C1 segment of cervical spinal cord (tissue), 14 donors: ENCODE measurements at regions not wholly inside any gene's neighbourhood (a gene's known extent, or its start where the extent isn't known, plus 50 kb on each side); places are given as distances from the start of the nearest gene placed in this dataset.
A peak's percentile ranks its signal among the peaks of the same experiment; 100 is the strongest.

Experiments used
- DNase-seq, 14 donors: peaks; one replicate each; lab custom pipeline; 2025; lab: John Stamatoyannopoulos, UW

GRCh38 chr7:18356191-18356645 is 139.3 kb upstream of the HDAC9 start:
- DNase-seq = peak in 1 of 14 donors; percentile 11

GRCh38 chr7:18357691-18358090 is 137.9 kb upstream of the HDAC9 start:
- no peak for DNase-seq

- no peak for DNase-seq
These were observed 133.8 kb upstream of the HDAC9 start for GRCh38 chr7:18361756-18362155.

GRCh38 chr7:18363751-18364380 is 131.7 kb upstream of the HDAC9 start:
- DNase-seq = no peak

- DNase-seq = no peak
These were observed 131.2 kb upstream of the HDAC9 start for GRCh38 chr7:18364396-18364795.

- DNase-seq = no peak
These were observed 129.2 kb upstream of the HDAC9 start for GRCh38 chr7:18366394-18366793.

- DNase-seq = no peak
These were observed 126.5 kb upstream of the HDAC9 start for GRCh38 chr7:18369011-18369410.

GRCh38 chr7:18370633-18371032 is 124.9 kb upstream of the HDAC9 start:
- DNase-seq = no peak

- DNase-seq = no peak
These were observed 116.5 kb upstream of the HDAC9 start for GRCh38 chr7:18378989-18379605.

GRCh38 chr7:18384491-18385143 is 110.9 kb upstream of the HDAC9 start:
- no peak for DNase-seq

- DNase-seq = no peak
These were observed 108.9 kb upstream of the HDAC9 start for GRCh38 chr7:18386607-18387006.

- no peak for DNase-seq
These were observed 108.3 kb upstream of the HDAC9 start for GRCh38 chr7:18387191-18387735.

- DNase-seq = no peak
These were observed 105.0 kb upstream of the HDAC9 start for GRCh38 chr7:18390535-18390907.

- DNase-seq = no peak
These were observed 102.0 kb upstream of the HDAC9 start for GRCh38 chr7:18393465-18394118.

- DNase-seq = no peak
These were observed 99.7 kb upstream of the HDAC9 start for GRCh38 chr7:18395868-18396267.

GRCh38 chr7:18396953-18397352 is 98.6 kb upstream of the HDAC9 start:
- no peak for DNase-seq

- no peak for DNase-seq
These were observed 95.9 kb upstream of the HDAC9 start for GRCh38 chr7:18399436-18400235.

GRCh38 chr7:18400275-18400674 is 95.3 kb upstream of the HDAC9 start:
- no peak for DNase-seq

GRCh38 chr7:18400726-18401125 is 94.8 kb upstream of the HDAC9 start:
- DNase-seq = no peak

GRCh38 chr7:18401757-18402156 is 93.8 kb upstream of the HDAC9 start:
- no peak for DNase-seq

GRCh38 chr7:18402488-18403183 is 92.9 kb upstream of the HDAC9 start:
- DNase-seq = no peak
